ENCODE measurements at regions not wholly inside any gene's neighbourhood (a gene's known extent, or its start where the extent isn't known, plus 50 kb on each side); places are given as distances from the start of the nearest gene placed in this dataset.

GRCh38 chr3:66622756-66623457 is 122.1 kb upstream of the LRIG1 start:
- H3K4me1 Mint-ChIP-seq, result peaks cover 63% of the 10 kb centered on the region
- H3K4me3 Mint-ChIP-seq, result peak overlapping the region; percentile 79
- no peak for DNase-seq (ENCODE audit: low read depth, low spot score)
- no peaks in the 10 kb centered on the region for H3K9me3 Mint-ChIP-seq
- no peaks in the 10 kb centered on the region for H3K27me3 Mint-ChIP-seq (ENCODE audit: low read depth)
- H3K27ac Mint-ChIP-seq (ENCODE audit: unreplicated experiment), result peak overlapping the region; percentile 97
- H3K36me3 Mint-ChIP-seq (ENCODE audit: low read depth), result no peaks in the 10 kb centered on the region
- no peak for TF ChIP-seq CTCF (conservative IDR thresholded peaks at IDR 0.05)

GRCh38 chr3:66625505-66626216 is 124.8 kb upstream of the LRIG1 start:
- H3K27me3 Mint-ChIP-seq (ENCODE audit: low read depth), result no peaks in the 10 kb centered on the region
- no peaks in the 10 kb centered on the region for H3K36me3 Mint-ChIP-seq (ENCODE audit: low read depth)
- H3K4me3 Mint-ChIP-seq, result peak overlapping the region; percentile 55
- H3K4me1 Mint-ChIP-seq, result peaks cover 61% of the 10 kb centered on the region
- H3K9me3 Mint-ChIP-seq, result no peaks in the 10 kb centered on the region
- H3K27ac Mint-ChIP-seq (ENCODE audit: unreplicated experiment), result peak overlapping the region; percentile 84
- DNase-seq (ENCODE audit: low read depth, low spot score), result no peak
- no peak for TF ChIP-seq CTCF (conservative IDR thresholded peaks at IDR 0.05)

DNA sequence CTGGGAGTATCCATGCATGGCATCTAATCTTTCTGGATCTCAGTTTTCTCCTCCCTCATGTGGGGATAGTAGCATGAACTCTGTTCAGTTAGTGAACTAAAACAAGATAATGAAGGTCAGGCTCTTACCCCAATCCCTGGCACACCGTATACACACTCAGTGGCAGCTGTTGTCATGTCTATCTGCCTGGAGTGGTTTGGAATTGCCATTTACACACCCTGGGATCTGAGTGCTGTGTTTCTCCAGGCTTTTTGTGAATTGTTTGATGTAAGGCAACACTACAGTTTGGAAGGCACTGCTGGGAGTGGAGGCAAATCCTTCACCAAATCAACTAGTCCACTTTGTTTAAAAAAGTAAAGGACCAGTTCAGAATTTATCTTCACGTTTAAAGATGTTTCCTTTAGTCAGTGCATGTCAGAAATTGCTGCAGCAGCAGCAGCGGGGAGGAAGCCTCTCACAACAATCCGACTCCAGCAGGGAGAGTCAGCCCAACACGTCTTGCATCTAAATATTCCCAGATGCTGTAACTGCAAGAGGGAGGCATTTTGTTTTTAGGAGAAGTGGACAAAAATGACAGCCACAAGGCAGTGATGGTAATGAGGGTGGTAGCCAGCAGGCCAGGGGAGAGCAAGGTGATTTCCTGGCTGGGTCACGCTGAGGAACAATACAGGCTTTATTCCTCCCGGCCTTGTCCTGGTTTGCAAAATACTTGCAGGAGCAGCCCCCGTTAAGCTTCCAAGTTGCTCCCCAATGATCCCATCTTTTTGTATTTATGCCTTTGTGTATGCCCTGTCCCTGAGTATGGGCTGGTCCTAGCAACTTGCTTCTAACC is 128.5 kb upstream of the LRIG1 start:
- peaks cover 64% of the 10 kb centered on the region for H3K4me1 Mint-ChIP-seq
- no peaks in the 10 kb centered on the region for H3K9me3 Mint-ChIP-seq
- peak overlapping the region; percentile 73 for H3K27ac Mint-ChIP-seq (ENCODE audit: unreplicated experiment)
- no peaks in the 10 kb centered on the region for H3K36me3 Mint-ChIP-seq (ENCODE audit: low read depth)
- TF ChIP-seq CTCF (conservative IDR thresholded peaks at IDR 0.05), result no peak
- no peak for DNase-seq (ENCODE audit: low read depth, low spot score)
- no peaks in the 10 kb centered on the region for H3K27me3 Mint-ChIP-seq (ENCODE audit: low read depth)
- H3K4me3 Mint-ChIP-seq, result peak overlapping the region; percentile 25

DNA sequence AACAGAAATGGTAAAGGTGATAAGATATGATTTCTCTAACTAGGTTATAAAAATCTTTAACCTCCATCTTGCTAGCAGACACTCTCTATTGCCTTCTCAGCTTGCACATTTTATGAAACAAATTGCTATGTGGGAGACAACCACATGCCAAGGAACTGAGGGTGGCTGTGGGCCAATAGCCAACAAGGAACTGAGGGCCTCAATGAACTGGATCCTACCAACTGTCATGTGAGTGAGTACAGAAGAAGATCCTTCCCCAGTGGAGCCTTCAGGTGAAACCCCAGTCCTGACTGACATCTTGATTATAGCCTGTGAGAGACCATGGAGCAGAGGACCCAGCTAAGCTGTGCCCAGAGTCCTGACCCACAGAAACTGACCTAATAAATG is 129.2 kb upstream of the LRIG1 start:
- peaks cover 70% of the 10 kb centered on the region for H3K4me1 Mint-ChIP-seq
- H3K27ac Mint-ChIP-seq (ENCODE audit: unreplicated experiment), result peak overlapping the region; percentile 73
- peak overlapping the region; percentile 25 for H3K4me3 Mint-ChIP-seq
- no peaks in the 10 kb centered on the region for H3K36me3 Mint-ChIP-seq (ENCODE audit: low read depth)
- no peak for DNase-seq (ENCODE audit: low read depth, low spot score)
- no peak for TF ChIP-seq CTCF (conservative IDR thresholded peaks at IDR 0.05)
- H3K27me3 Mint-ChIP-seq (ENCODE audit: low read depth), result no peaks in the 10 kb centered on the region
- H3K9me3 Mint-ChIP-seq, result no peaks in the 10 kb centered on the region
